GM12891 (cell line): ENCODE measurements at regions not wholly inside any gene's neighbourhood (a gene's known extent, or its start where the extent isn't known, plus 50 kb on each side); places are given as distances from the start of the nearest gene placed in this dataset.

Experiments
- PAX5 ChIP-seq: IDR thresholded peaks from 2 replicates; pipeline ENCODE4 v1.6.1; 2011; ENCODE audit warnings: low read length, moderate library complexity, mild to moderate bottlenecking; ENCODE audit not compliant: insufficient read depth, severe bottlenecking
- POLR2A ChIP-seq: IDR thresholded peaks from 2 replicates; pipeline ENCODE4 v1.6.1; 2011; ENCODE audit warnings: low read depth, low read length, control low read depth
- POLR2AphosphoS5 ChIP-seq: IDR thresholded peaks from 2 replicates; pipeline ENCODE4 v1.6.1; 2011; ENCODE audit warnings: low read depth, low read length, control low read depth
- POU2F2 ChIP-seq: IDR thresholded peaks from 2 replicates; pipeline ENCODE4 v1.6.1; 2011; ENCODE audit warnings: low read depth, mild to moderate bottlenecking, control low read depth, low read length, moderate library complexity
- SPI1 ChIP-seq: IDR thresholded peaks from 2 replicates; pipeline ENCODE4 v1.6.1; 2011; ENCODE audit warnings: low read depth, low read length, control low read depth
- TAF1 ChIP-seq: IDR thresholded peaks from 2 replicates; pipeline ENCODE4 v1.6.1; 2011; ENCODE audit warnings: low read depth, low read length, control low read depth

GRCh38 chr4:38396091-38396490, 267.9 kb upstream of the KLF3 start:
- TF ChIP-seq POU2F2 (no peak), POLR2A (no peak), TAF1 (no peak), POLR2AphosphoS5 (no peak), SPI1 (no peak), PAX5 (no peak)
